HT1080 (cell line): ENCODE measurements at regions not wholly inside any gene's neighbourhood (a gene's known extent, or its start where the extent isn't known, plus 50 kb on each side); places are given as distances from the start of the nearest gene placed in this dataset.
"Not testable (repeated sequence)": the region's sequence is repeated elsewhere in the genome, so short reads cannot be mapped to it uniquely, and the experiment has no call there.

Source experiments
- DNase-seq: peaks from one replicate; pipeline ENCODE4 v3.0.0-alpha.2; 2015; ENCODE audit warnings: low read depth

- no peak for DNase-seq
These were observed 932.9 kb downstream of the TDRD15 start for GRCh38 chr2:22056621-22057132.

- no peak for DNase-seq
These were observed 938.9 kb downstream of the TDRD15 start for GRCh38 chr2:22062679-22063078.

GRCh38 chr2:22076454-22076853 lies 952.7 kb downstream of the TDRD15 start:
- no peak for DNase-seq

GRCh38 chr2:22078701-22079100 lies 954.9 kb downstream of the TDRD15 start:
- no peak for DNase-seq

- no peak for DNase-seq
These were observed 955.8 kb downstream of the TDRD15 start for GRCh38 chr2:22079583-22079982.

GRCh38 chr2:22086726-22087125 lies 963.0 kb downstream of the TDRD15 start:
- DNase-seq: no peak

- DNase-seq: not testable (repeated sequence)
These were observed 979.8 kb downstream of the TDRD15 start for GRCh38 chr2:22103617-22104016.

- no peak for DNase-seq
These were observed 986.5 kb downstream of the TDRD15 start for GRCh38 chr2:22110244-22110651.

GRCh38 chr2:22124003-22124402 lies 1000.2 kb downstream of the TDRD15 start:
- DNase-seq: peak; percentile 43

- no peak for DNase-seq
These were observed 1002.3 kb downstream of the TDRD15 start for GRCh38 chr2:22126106-22126505.

- DNase-seq: no peak
These were observed 1003.2 kb downstream of the TDRD15 start for GRCh38 chr2:22126978-22127377.

GRCh38 chr2:22134421-22134820 lies 1010.7 kb downstream of the TDRD15 start:
- no peak for DNase-seq

GRCh38 chr2:22136446-22136845 lies 1012.7 kb downstream of the TDRD15 start:
- DNase-seq: no peak

GRCh38 chr2:22143840-22144239 lies 1020.1 kb downstream of the TDRD15 start:
- DNase-seq: no peak

GRCh38 chr2:22153931-22154613 lies 1030.3 kb downstream of the TDRD15 start:
- DNase-seq: no peak

GRCh38 chr2:22156661-22157060 lies 1032.9 kb downstream of the TDRD15 start:
- DNase-seq: not testable (repeated sequence)

- no peak for DNase-seq
These were observed 1043.5 kb downstream of the TDRD15 start for GRCh38 chr2:22167256-22167655.

GRCh38 chr2:22175003-22175402 lies 1051.2 kb downstream of the TDRD15 start:
- DNase-seq: no peak

- DNase-seq: no peak
These were observed 1061.5 kb downstream of the TDRD15 start for GRCh38 chr2:22185251-22185650.

- not testable (repeated sequence) for DNase-seq
These were observed 1062.6 kb downstream of the TDRD15 start for GRCh38 chr2:22186261-22186828.

GRCh38 chr2:22189893-22190480 lies 1066.2 kb downstream of the TDRD15 start:
- DNase-seq: no peak

- DNase-seq: no peak
These were observed 1070.5 kb downstream of the TDRD15 start for GRCh38 chr2:22194218-22194617.

- DNase-seq: no peak
These were observed 1073.0 kb downstream of the TDRD15 start for GRCh38 chr2:22196806-22197205.
